Ovary (tissue), 7 donors: ENCODE measurements at regions not wholly inside any gene's neighbourhood (a gene's known extent, or its start where the extent isn't known, plus 50 kb on each side); places are given as distances from the start of the nearest gene placed in this dataset.

ENCODE experiments used
- DNase-seq, 5 donors: peaks; one replicate each; pipeline ENCODE4 v3.0.0-alpha.2; 2019 to 2020
- H3K27ac ChIP-seq, 2 donors: fragments of 200-600 bp; one replicate each; pipeline versions ENCODE4 v1.5.1 to v1.8.0; 2019 to 2022
- H3K27me3 ChIP-seq: fragments of 200-600 bp; one replicate; pipeline ENCODE4 v1.8.0; 2022
- H3K36me3 ChIP-seq: fragments of 200-600 bp; sonication (generic); one replicate; pipeline ENCODE4 v1.5.1; 2019
- H3K4me1 ChIP-seq: one replicate; pipeline ENCODE4 v1.8.1; 2013; ENCODE audit warnings: mild to moderate bottlenecking, moderate library complexity; ENCODE audit not compliant: insufficient read depth
- H3K4me3 ChIP-seq: fragments of 200-600 bp; sonication (generic); one replicate; pipeline ENCODE4 v1.5.1; 2017
- H3K9me3 ChIP-seq, 2 donors: fragments of 200-600 bp in 1 of 2; sonication (generic) in 1 of 2; one replicate each; pipeline versions ENCODE4 v1.5.1 to v1.8.1; 2013 to 2019; ENCODE audit warnings: mild to moderate bottlenecking in 1 of 2, moderate library complexity in 1 of 2
- EP300 ChIP-seq: sonication (generic); formaldehyde crosslinking; IDR thresholded peaks from one replicate; pipeline ENCODE4 v1.6.1; 2017; ENCODE audit warnings: antibody characterized with exemption
- POLR2A ChIP-seq: fragments of 450-650 bp; IDR thresholded peaks from one replicate; pipeline ENCODE4 v1.6.1; 2017; ENCODE audit warnings: antibody characterized with exemption, mild to moderate bottlenecking, moderate library complexity
- whole genome bisulfite sequencing, 3 donors: extraction: QIAGEN DNeasy Blood & Tissue Kit in 1 of 3; methylation state at CpG; one replicate each; pipeline versions ENCODE4 v1.1.5 to v1.1.7; 2013 to 2017; 5-methylcytosine and 5-hydroxymethylcytosine counted together
- intact Hi-C, 4 donors: fragments of 100-400 bp; cut with DNase I; formaldehyde crosslinking; loops; one replicate each; pipeline versions ENCODE4 v1.11.0 to v1.15.1; 2022 to 2023
- TF ChIP-seq, protein P1 (sequence below), 3 donors: fragments of 450-650 bp in 2 of 3; fragments of 200-600 bp in 1 of 3; IDR thresholded peaks; one replicate each; pipeline versions ENCODE4 v1.5.1 to v1.8.0; 2016 to 2022; ENCODE audit warnings: antibody characterized with exemption in 3 of 3, mild to moderate bottlenecking in 1 of 3
- donor health status: DM: no; HTN: no; CAD: no; lungs with moderate emphysema.
- donor health status: DM: no; HTN: no; CAD: no.
- donor health status: Bipolar disorder and iron deficiency.
- donor health status: DM: no; HTN: no; CAD: no.
- donor health status: DM: yes; HTN: yes; CAD: no.

GRCh38 chr3:23653647-23654525, 151.9 kb upstream of the UBE2E1 start:
- 66 to 81% (median 69%) methylated on average over 9 of the region's 9 CpGs for WGBS, 3 donors
- Histone ChIP-seq H3K9me3 (no peaks in the 10 kb centered on the region), H3K36me3 (no peaks in the 10 kb centered on the region), H3K4me1 (no peaks in the 10 kb centered on the region), H3K27ac (no peak overlapping the region), H3K4me3 (no peak overlapping the region), H3K27me3 (no peaks in the 10 kb centered on the region)
- DNase-seq = no peak
- TF ChIP-seq POLR2A (no peak), EP300 (no peak)
- TF ChIP-seq, protein P1, sequence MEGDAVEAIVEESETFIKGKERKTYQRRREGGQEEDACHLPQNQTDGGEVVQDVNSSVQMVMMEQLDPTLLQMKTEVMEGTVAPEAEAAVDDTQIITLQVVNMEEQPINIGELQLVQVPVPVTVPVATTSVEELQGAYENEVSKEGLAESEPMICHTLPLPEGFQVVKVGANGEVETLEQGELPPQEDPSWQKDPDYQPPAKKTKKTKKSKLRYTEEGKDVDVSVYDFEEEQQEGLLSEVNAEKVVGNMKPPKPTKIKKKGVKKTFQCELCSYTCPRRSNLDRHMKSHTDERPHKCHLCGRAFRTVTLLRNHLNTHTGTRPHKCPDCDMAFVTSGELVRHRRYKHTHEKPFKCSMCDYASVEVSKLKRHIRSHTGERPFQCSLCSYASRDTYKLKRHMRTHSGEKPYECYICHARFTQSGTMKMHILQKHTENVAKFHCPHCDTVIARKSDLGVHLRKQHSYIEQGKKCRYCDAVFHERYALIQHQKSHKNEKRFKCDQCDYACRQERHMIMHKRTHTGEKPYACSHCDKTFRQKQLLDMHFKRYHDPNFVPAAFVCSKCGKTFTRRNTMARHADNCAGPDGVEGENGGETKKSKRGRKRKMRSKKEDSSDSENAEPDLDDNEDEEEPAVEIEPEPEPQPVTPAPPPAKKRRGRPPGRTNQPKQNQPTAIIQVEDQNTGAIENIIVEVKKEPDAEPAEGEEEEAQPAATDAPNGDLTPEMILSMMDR (IDR thresholded peaks at IDR 0.05) = no peak
- intact Hi-C loops = no loop called here

GRCh38 chr3:23654571-23654970, 151.2 kb upstream of the UBE2E1 start:
- H3K4me1 ChIP-seq = no peaks in the 10 kb centered on the region

DNA sequence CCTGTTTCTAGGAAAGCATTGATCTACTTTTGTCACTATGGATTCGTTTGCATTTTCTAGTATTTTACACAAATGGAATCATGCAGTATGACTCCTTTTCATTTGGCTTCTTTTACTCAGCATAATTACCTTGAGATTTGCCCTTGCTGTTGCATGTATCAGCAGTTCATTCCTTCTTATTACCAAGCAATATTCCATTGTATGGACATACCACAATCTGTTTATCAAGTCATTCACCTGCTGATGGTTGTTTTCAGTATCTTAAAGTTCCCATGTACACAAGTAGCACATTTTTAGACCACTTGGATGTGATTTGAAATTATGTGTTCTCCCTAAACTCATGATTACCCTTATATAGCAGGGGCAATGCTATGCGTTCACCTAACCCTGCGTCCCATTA, 150.0 kb upstream of the UBE2E1 start:
- TF ChIP-seq, protein P1 (IDR thresholded peaks at IDR 0.05) = no peak
- no peak for TF ChIP-seq EP300
- TF ChIP-seq POLR2A = no peak
- H3K4me1 ChIP-seq = no peaks in the 10 kb centered on the region
- 96 to 99% (median 98%) methylated on average over 3 of the region's 3 CpGs for WGBS, 3 donors
- DNase-seq = no peak
- H3K9me3 ChIP-seq = no peaks in the 10 kb centered on the region
- H3K4me3 ChIP-seq = no peak overlapping the region
- intact Hi-C loops = no loop called here
- H3K27ac ChIP-seq = no peak overlapping the region
- no peaks in the 10 kb centered on the region for H3K36me3 ChIP-seq
- H3K27me3 ChIP-seq = no peaks in the 10 kb centered on the region

More at GRCh38 chr3:23654571-23654970, 151.2 kb upstream of the UBE2E1 start:
- Histone ChIP-seq H3K4me3 (no peak overlapping the region), H3K36me3 (no peaks in the 10 kb centered on the region), H3K9me3 (no peaks in the 10 kb centered on the region), H3K27ac (no peak overlapping the region), H3K27me3 (no peaks in the 10 kb centered on the region)
- TF ChIP-seq, protein P1 (IDR thresholded peaks at IDR 0.05) = no peak
- no peak for TF ChIP-seq EP300
- no peak for TF ChIP-seq POLR2A
- no peak for DNase-seq
- intact Hi-C loops = no loop called here
- 80 to 90% (median 89%) methylated on average over 3 of the region's 3 CpGs for WGBS, 3 donors

- Histone ChIP-seq H3K4me1 (no peaks in the 10 kb centered on the region), H3K27ac (no peak overlapping the region), H3K36me3 (no peaks in the 10 kb centered on the region), H3K27me3 (no peaks in the 10 kb centered on the region), H3K4me3 (no peak overlapping the region), H3K9me3 (no peaks in the 10 kb centered on the region)
- TF ChIP-seq POLR2A (no peak), EP300 (no peak)
- TF ChIP-seq, protein P1 (IDR thresholded peaks at IDR 0.05) = no peak
- WGBS, 3 donors = 95 to 96% (median 95%) methylated on average over 5 of the region's 5 CpGs
- no peak for DNase-seq
- intact Hi-C loops = no loop called here
Observed at GRCh38 chr3:23656199-23656598, 149.6 kb upstream of the UBE2E1 start.
